Suprapubic skin (tissue), 2 donors: ENCODE measurements at regions not wholly inside any gene's neighbourhood (a gene's known extent, or its start where the extent isn't known, plus 50 kb on each side); places are given as distances from the start of the nearest gene placed in this dataset.

ENCODE experiments used
- EP300 ChIP-seq: sonication (generic); formaldehyde crosslinking; IDR thresholded peaks from one replicate; pipeline ENCODE4 v1.6.1; 2017; ENCODE audit warnings: antibody characterized with exemption
- POLR2A ChIP-seq, 2 donors: fragments of 450-650 bp; IDR thresholded peaks; one replicate each; pipeline ENCODE4 v1.6.1; 2017; ENCODE audit warnings: antibody characterized with exemption in 2 of 2, mild to moderate bottlenecking in 2 of 2, moderate library complexity in 2 of 2

GRCh38 chr15:62991698-62992097 lies 50.8 kb upstream of the TPM1 start:
- no peak for TF ChIP-seq POLR2A (IDR thresholded peaks at IDR 0.05)
- no peak for TF ChIP-seq EP300
